HFF-Myc (cell line): ENCODE measurements at regions not wholly inside any gene's neighbourhood (a gene's known extent, or its start where the extent isn't known, plus 50 kb on each side); places are given as distances from the start of the nearest gene placed in this dataset.

Experiments
- DNase-seq: peaks from one replicate; pipeline ENCODE4 v3.0.0-alpha.2; 2011; ENCODE audit warnings: low read depth; ENCODE audit errors: extremely low read depth
- H3K4me3 ChIP-seq: replicated peaks from 2 replicates; pipeline ENCODE4 v1.5.1; 2011; ENCODE audit warnings: low read depth, mild to moderate bottlenecking, control low read depth, low read length
- TF ChIP-seq, protein P1 (sequence below): IDR thresholded peaks from 2 replicates; pipeline ENCODE4 v1.5.1; 2012; ENCODE audit warnings: mild to moderate bottlenecking, low read depth, low read length, control low read depth; ENCODE audit errors: missing control alignments

- DNase-seq, result no peak
- no peak overlapping the region for H3K4me3 ChIP-seq
- TF ChIP-seq, protein P1, sequence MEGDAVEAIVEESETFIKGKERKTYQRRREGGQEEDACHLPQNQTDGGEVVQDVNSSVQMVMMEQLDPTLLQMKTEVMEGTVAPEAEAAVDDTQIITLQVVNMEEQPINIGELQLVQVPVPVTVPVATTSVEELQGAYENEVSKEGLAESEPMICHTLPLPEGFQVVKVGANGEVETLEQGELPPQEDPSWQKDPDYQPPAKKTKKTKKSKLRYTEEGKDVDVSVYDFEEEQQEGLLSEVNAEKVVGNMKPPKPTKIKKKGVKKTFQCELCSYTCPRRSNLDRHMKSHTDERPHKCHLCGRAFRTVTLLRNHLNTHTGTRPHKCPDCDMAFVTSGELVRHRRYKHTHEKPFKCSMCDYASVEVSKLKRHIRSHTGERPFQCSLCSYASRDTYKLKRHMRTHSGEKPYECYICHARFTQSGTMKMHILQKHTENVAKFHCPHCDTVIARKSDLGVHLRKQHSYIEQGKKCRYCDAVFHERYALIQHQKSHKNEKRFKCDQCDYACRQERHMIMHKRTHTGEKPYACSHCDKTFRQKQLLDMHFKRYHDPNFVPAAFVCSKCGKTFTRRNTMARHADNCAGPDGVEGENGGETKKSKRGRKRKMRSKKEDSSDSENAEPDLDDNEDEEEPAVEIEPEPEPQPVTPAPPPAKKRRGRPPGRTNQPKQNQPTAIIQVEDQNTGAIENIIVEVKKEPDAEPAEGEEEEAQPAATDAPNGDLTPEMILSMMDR, result no peak
These were observed 622.6 kb upstream of the PCDH20 start for GRCh38 chr13:62038214-62038613.

DNA sequence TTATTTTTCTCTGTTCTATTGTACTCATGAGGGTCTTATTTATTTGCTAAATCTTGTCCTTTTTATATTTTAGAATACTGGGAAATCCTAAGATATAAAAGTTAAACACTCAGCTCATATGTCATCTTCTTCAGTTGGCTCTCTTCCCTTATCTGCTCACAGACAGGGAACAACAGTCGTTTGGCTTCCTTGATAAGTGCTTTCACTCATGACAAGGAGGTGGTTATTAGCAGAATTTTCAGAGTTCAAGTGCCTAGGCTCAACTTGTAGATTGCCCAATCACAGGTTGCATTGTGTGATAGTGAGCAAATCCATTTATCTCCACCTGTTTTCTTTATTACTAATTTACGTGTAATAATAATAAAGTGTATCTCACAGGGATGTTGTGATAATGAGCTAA, 620.3 kb upstream of the PCDH20 start:
- TF ChIP-seq, protein P1, result no peak
- DNase-seq, result no peak
- H3K4me3 ChIP-seq, result no peak overlapping the region

DNA sequence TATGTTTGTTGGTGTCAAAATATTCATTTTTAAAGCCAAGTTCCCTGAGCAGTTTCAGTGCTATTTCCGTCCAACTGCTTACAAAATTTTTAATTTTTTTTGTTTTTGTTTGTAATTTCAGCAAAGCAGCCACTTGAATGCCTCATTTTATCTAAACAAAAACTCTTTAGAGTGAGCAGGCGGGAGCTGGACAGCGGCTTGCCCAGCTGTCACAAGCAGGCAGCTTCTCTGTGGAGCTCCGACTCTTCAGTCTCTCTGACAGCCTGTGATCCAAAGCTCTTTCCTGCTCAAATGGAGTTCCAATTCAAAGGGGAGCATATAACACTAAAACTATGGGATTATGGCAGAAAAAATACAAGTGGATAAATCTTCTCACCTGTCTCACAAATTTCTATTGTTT, 618.3 kb upstream of the PCDH20 start:
- DNase-seq, result no peak
- TF ChIP-seq, protein P1, result no peak
- no peak overlapping the region for H3K4me3 ChIP-seq

DNA sequence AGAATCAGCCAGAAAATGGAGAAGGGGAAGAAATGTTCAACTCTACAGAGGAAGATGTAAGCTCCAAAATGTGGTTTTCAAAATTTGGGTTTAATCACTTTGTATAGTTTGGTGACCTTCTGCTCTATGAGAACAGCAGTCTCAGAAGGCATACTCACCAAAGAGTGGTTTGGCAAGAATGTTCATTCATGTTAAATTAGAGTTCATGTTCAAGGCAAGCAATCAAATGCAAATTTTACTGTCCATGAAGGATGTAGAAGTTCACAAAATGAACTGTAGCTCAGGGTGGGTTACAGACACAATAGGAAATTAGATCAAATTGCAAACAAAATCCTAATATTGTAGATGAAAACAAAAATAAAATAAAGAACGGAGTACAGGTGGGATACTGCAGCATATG, 606.7 kb upstream of the PCDH20 start:
- DNase-seq, result no peak
- H3K4me3 ChIP-seq, result no peak overlapping the region
- TF ChIP-seq, protein P1, result no peak

DNA sequence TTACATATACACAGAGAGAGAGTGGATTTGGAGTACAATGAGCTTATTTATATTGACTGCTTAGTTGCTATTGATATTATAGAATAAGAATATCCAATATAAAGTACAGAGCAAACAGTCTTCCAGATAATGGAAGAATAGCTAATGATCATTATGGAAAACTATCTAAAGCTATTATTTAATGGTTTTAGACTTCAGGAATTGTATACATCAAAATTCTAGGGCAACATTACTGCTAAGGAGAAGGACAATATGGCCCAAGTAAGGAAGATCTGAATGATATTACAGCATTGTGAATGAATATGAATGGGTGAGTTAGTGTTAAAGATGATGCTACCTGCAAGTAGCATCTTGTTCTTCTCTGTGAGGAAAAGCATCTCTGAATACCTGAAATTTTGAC, 604.2 kb upstream of the PCDH20 start:
- no peak for DNase-seq
- TF ChIP-seq, protein P1, result no peak
- H3K4me3 ChIP-seq, result no peak overlapping the region

DNA sequence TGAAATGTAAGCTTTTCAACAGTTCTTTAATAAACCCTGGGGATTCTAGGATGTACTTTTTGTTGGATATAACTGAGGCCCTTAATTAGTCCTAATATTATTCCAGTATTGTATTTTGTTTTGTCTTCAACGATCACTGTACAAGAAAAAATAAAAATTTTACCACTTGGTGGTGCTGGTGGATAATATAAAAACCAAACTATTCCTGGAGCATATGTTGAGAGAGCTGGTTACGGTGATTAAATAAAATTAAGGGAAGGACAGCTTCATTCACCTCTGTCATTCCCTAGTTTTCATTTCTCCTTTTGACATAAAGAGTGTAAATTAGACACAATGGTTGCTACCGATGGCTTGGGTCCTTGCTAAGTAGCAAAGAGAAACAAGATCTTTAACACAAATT, 598.6 kb upstream of the PCDH20 start:
- DNase-seq, result no peak
- TF ChIP-seq, protein P1, result no peak
- no peak overlapping the region for H3K4me3 ChIP-seq

GRCh38 chr13:62003452-62003851, 587.8 kb upstream of the PCDH20 start:
- H3K4me3 ChIP-seq, result no peak overlapping the region
- TF ChIP-seq, protein P1, result no peak
- DNase-seq, result no peak
